Kidney (tissue), 13 donors: ENCODE measurements at regions not wholly inside any gene's neighbourhood (a gene's known extent, or its start where the extent isn't known, plus 50 kb on each side); places are given as distances from the start of the nearest gene placed in this dataset.

Source experiments
- DNase-seq, 5 donors: peaks; one replicate each; pipeline ENCODE4 v3.0.0-alpha.2; 2013 to 2020
- FAIRE-seq: peaks from 2 replicates; lab custom pipeline; 2012; peaks lifted over from hg19 to GRCh38; lab: Jason Lieb, UNC
- H3K27ac ChIP-seq, 2 donors: one replicate each; pipeline ENCODE4 v1.7.0; 2013; ENCODE audit warnings: low read depth in 2 of 2, low read length in 2 of 2, inconsistent platforms in 1 of 2
- H3K27me3 ChIP-seq: one replicate; pipeline ENCODE4 v1.7.1; 2013; ENCODE audit warnings: low read length, inconsistent platforms; ENCODE audit not compliant: control insufficient read depth, insufficient read depth
- H3K36me3 ChIP-seq, 3 donors: one replicate each; pipeline versions ENCODE4 v1.7.0 to v1.7.1; 2013; ENCODE audit warnings: low read length in 3 of 3, control low read depth in 1 of 3, inconsistent platforms in 1 of 3; ENCODE audit not compliant: insufficient read depth in 3 of 3, control insufficient read depth in 2 of 3
- H3K4me1 ChIP-seq, 3 donors: one replicate each; pipeline versions ENCODE4 v1.7.0 to v1.7.1; 2013; ENCODE audit warnings: low read length in 3 of 3, inconsistent platforms in 1 of 3, low read depth in 1 of 3; ENCODE audit not compliant: control insufficient read depth in 2 of 3, insufficient read depth in 2 of 3
- H3K4me3 ChIP-seq, 3 donors: one replicate each; pipeline versions ENCODE4 v1.7.0 to v1.8.1; 2013; ENCODE audit warnings: low read length in 3 of 3, control low read depth in 1 of 3, inconsistent platforms in 1 of 3
- H3K9ac ChIP-seq, 3 donors: one replicate each; pipeline versions ENCODE4 v1.7.0 to v1.7.1; 2013; ENCODE audit warnings: low read length in 3 of 3, control low read depth in 1 of 3, inconsistent platforms in 1 of 3
- H3K9me3 ChIP-seq, 3 donors: one replicate each; pipeline versions ENCODE4 v1.7.0 to v1.7.1; 2013; ENCODE audit warnings: low read length in 3 of 3, control low read depth in 1 of 3, inconsistent platforms in 1 of 3; ENCODE audit not compliant: control insufficient read depth in 2 of 3, insufficient read depth in 1 of 3
- intact Hi-C: fragments of 100-400 bp; cut with DNase I; formaldehyde crosslinking; loops from one replicate; pipeline ENCODE4 v1.11.1; 2022
- TF ChIP-seq, protein P1 (sequence below): IDR thresholded peaks from 3 replicates; pipeline ENCODE4 v1.5.1; 2012; ENCODE audit warnings: mild to moderate bottlenecking, moderate library complexity, borderline replicate concordance; ENCODE audit not compliant: insufficient read depth; ENCODE audit errors: extremely low read depth
- donor health status: control.
- donor health status: control.
- donor health status: control.
- donor health status: control.
- donor health status: control.
- donor health status: DM: yes; HTN: yes; CAD: no.
- donor health status: Normal renal cell carcinoma (clear cell type).

GRCh38 chr7:89989454-89989853, 164.8 kb upstream of the STEAP1 start:
- TF ChIP-seq, protein P1, sequence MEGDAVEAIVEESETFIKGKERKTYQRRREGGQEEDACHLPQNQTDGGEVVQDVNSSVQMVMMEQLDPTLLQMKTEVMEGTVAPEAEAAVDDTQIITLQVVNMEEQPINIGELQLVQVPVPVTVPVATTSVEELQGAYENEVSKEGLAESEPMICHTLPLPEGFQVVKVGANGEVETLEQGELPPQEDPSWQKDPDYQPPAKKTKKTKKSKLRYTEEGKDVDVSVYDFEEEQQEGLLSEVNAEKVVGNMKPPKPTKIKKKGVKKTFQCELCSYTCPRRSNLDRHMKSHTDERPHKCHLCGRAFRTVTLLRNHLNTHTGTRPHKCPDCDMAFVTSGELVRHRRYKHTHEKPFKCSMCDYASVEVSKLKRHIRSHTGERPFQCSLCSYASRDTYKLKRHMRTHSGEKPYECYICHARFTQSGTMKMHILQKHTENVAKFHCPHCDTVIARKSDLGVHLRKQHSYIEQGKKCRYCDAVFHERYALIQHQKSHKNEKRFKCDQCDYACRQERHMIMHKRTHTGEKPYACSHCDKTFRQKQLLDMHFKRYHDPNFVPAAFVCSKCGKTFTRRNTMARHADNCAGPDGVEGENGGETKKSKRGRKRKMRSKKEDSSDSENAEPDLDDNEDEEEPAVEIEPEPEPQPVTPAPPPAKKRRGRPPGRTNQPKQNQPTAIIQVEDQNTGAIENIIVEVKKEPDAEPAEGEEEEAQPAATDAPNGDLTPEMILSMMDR, result no peak
- no peak for DNase-seq
- Histone ChIP-seq H3K27me3 (no peaks in the 10 kb centered on the region), H3K36me3 (no peaks in the 10 kb centered on the region), H3K4me3 (no peak overlapping the region), H3K9me3 (no peaks in the 10 kb centered on the region), H3K27ac (no peak overlapping the region), H3K4me1 (no peaks in the 10 kb centered on the region), H3K9ac (no peak overlapping the region)
- intact Hi-C loops, result no loop called here
- no peak for FAIRE-seq

- H3K4me3 ChIP-seq, result no peak overlapping the region
- no peaks in the 10 kb centered on the region for H3K36me3 ChIP-seq
- TF ChIP-seq, protein P1, result no peak
- H3K4me1 ChIP-seq, result no peaks in the 10 kb centered on the region
- no peak overlapping the region for H3K9ac ChIP-seq
- DNase-seq (no peak), FAIRE-seq (no peak)
- H3K27ac ChIP-seq, result no peak overlapping the region
- intact Hi-C loops, result no loop called here
- H3K9me3 ChIP-seq, result no peaks in the 10 kb centered on the region
- no peaks in the 10 kb centered on the region for H3K27me3 ChIP-seq
These were observed 159.8 kb upstream of the STEAP1 start for GRCh38 chr7:89994483-89994882.

DNA sequence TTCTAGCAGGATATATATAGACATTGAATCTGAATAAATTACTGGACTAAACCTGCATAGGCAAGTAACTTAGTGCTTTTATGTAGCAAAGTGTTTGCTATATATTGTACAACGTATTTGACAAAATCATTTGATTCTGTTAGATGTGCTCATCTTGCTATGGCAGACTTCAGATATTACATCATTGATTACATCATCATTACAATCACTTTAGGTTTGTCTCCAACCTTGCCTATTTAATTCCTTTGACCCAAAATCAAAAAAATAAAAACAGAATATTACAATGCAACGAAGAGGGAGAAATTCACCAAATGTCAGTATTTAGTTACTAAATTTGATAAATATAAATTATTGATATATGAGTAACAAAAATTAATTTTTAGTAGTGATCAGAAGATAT, 155.7 kb upstream of the STEAP1 start:
- no peak overlapping the region for H3K9ac ChIP-seq
- TF ChIP-seq, protein P1, result no peak
- DNase-seq, result no peak
- H3K36me3 ChIP-seq, result no peaks in the 10 kb centered on the region
- H3K4me3 ChIP-seq, result no peak overlapping the region
- no peaks in the 10 kb centered on the region for H3K27me3 ChIP-seq
- H3K27ac ChIP-seq, result no peak overlapping the region
- H3K4me1 ChIP-seq, result no peaks in the 10 kb centered on the region
- H3K9me3 ChIP-seq, result no peaks in the 10 kb centered on the region
- intact Hi-C loops, result no loop called here
- peak; percentile 13 for FAIRE-seq

DNA sequence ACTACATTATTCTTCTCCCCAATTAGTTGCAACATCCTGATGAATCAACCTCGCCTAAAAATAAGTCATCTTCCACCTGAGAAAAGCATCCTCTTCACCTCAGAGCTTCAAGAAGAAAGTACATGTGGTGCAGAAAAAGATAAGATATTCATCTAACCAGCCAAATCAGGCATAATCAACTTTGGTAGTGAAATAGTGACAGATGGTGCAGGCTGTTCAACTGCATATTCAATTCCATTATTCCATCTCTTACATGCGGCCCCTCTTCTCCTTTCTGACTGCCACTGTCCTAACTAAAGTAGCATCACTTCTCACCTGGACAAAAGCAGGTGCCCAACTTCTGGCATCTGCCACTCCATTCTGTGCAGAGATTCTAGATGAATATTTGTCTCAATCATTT, 148.4 kb upstream of the STEAP1 start:
- H3K4me3 ChIP-seq, result no peak overlapping the region
- DNase-seq (no peak), FAIRE-seq (no peak)
- H3K9me3 ChIP-seq, result no peaks in the 10 kb centered on the region
- no peaks in the 10 kb centered on the region for H3K4me1 ChIP-seq
- H3K9ac ChIP-seq, result no peak overlapping the region
- no peak overlapping the region for H3K27ac ChIP-seq
- H3K36me3 ChIP-seq, result no peaks in the 10 kb centered on the region
- intact Hi-C loops, result no loop called here
- TF ChIP-seq, protein P1, result no peak
- no peaks in the 10 kb centered on the region for H3K27me3 ChIP-seq
